Ectodermal cell (in vitro differentiated cells): ENCODE measurements at regions not wholly inside any gene's neighbourhood (a gene's known extent, or its start where the extent isn't known, plus 50 kb on each side); places are given as distances from the start of the nearest gene placed in this dataset.

ENCODE experiments used
- H3K27ac ChIP-seq: 2 replicates; pipeline ENCODE4 v1.7.0; 2013; ENCODE audit warnings: mild to moderate bottlenecking, low read depth, low read length; ENCODE audit not compliant: insufficient read depth, poor library complexity, severe bottlenecking
- H3K27me3 ChIP-seq: 2 replicates; pipeline ENCODE4 v1.7.0; 2013; ENCODE audit warnings: mild to moderate bottlenecking, low read length; ENCODE audit not compliant: insufficient read depth, control insufficient read depth, poor library complexity, severe bottlenecking
- H3K36me3 ChIP-seq: one replicate; pipeline ENCODE4 v1.7.0; 2013; ENCODE audit warnings: low read length; ENCODE audit not compliant: control insufficient read depth, insufficient read depth
- H3K4me1 ChIP-seq: one replicate; pipeline ENCODE4 v1.7.0; 2013; ENCODE audit warnings: low read length; ENCODE audit not compliant: control insufficient read depth, insufficient read depth
- H3K4me3 ChIP-seq: 2 replicates; pipeline ENCODE4 v1.7.0; 2013; ENCODE audit warnings: low read depth, low read length, control low read depth; ENCODE audit not compliant: insufficient read depth
- H3K9me3 ChIP-seq: 2 replicates; pipeline ENCODE4 v1.7.0; 2013; ENCODE audit warnings: mild to moderate bottlenecking, low read length, moderate library complexity; ENCODE audit not compliant: control insufficient read depth
- WGBS, 2 experiments: methylation state at CpG; one replicate each; pipeline ENCODE4 v1.1.7; 2013; ENCODE audit warnings: missing lambda C conversion rate in 2 of 2; 5-methylcytosine and 5-hydroxymethylcytosine counted together

DNA sequence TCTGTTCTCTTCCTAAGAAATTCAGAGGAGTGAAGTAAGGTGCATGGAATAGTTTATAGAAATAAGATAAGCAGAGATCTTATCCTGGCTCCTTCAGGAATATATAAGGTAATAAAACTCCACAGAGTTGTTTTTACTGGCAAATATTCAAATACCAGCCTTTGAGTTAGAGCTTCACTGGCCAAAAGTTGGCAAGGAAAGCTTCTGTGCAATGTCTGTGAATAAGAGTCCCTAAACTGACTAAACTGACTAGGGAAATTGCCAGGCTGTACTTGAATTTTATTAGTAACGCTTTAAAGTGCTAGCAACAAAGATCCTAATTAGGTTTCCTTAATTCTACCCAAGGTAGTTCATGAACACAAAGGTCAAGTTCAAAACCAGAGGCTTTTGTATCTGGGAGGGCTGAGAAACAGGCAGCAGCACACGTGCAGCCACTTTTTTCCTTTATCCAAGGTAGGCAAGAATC, 131.1 kb upstream of the MPDZ start:
- Histone ChIP-seq H3K27me3 (no peaks in the 10 kb centered on the region), H3K4me3 (no peak overlapping the region)
- WGBS, 2 experiments, result 87 to 90% methylated on average over 2 of the region's 2 CpGs

DNA sequence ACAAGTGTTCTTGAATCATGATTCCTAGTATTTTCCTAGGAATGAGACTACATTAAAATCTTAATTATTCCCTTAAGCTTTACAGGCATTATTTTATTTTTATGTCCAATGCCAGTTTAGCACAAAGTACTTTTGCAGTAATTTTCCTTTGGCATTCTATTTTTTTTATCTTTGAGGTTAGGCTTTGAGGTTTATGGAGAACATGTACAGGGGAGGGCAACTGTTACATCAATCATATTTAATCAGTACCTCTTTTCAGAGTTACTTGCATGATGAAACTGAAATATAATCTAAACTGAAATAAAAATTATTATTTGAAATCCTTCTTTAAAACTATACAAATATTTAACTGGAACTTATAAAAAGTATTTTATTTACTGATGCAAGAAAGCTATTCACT, 118.2 kb upstream of the MPDZ start:
- Histone ChIP-seq H3K36me3 (no peaks in the 10 kb centered on the region), H3K27ac (no peak overlapping the region), H3K9me3 (no peaks in the 10 kb centered on the region), H3K4me3 (no peak overlapping the region), H3K4me1 (no peaks in the 10 kb centered on the region), H3K27me3 (no peaks in the 10 kb centered on the region)

More for the DNA sequence above, 131.1 kb upstream of the MPDZ start:
- Histone ChIP-seq H3K9me3 (no peaks in the 10 kb centered on the region), H3K4me1 (no peaks in the 10 kb centered on the region), H3K36me3 (no peaks in the 10 kb centered on the region), H3K27ac (no peak overlapping the region)

DNA sequence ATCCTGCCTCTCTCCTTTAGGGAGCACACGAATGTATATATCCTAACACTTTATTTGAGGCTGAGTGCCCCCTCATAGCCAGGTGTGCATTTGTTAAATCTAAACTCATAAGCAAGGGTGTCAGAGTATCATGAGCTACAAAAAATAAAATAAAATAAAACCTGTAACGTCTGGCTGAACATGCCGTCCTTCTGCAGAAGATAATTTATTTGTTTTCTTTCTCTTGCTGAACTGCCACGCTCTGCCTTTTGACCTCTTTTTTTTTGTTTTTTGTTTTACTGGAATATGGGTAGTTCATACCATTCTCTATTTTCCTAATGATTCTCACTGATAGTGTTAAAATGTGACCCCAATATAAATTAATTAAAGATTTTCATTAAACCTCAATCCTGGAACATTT, 117.7 kb upstream of the MPDZ start:
- no peak overlapping the region for H3K4me3 ChIP-seq
- H3K9me3 ChIP-seq, result no peaks in the 10 kb centered on the region
- no peaks in the 10 kb centered on the region for H3K4me1 ChIP-seq
- H3K36me3 ChIP-seq, result no peaks in the 10 kb centered on the region
- H3K27me3 ChIP-seq, result no peaks in the 10 kb centered on the region
- WGBS, 2 experiments, result 86 to 93% methylated on average over 4 of the region's 4 CpGs
- no peak overlapping the region for H3K27ac ChIP-seq

- Histone ChIP-seq H3K27ac (no peak overlapping the region), H3K4me1 (no peaks in the 10 kb centered on the region), H3K4me3 (no peak overlapping the region), H3K9me3 (no peaks in the 10 kb centered on the region), H3K27me3 (no peaks in the 10 kb centered on the region), H3K36me3 (no peaks in the 10 kb centered on the region)
- 92 to 96% methylated on average over 2 to 4 of the region's 4 CpGs for WGBS, 2 experiments
Observed at GRCh38 chr9:13396418-13396817, 116.9 kb upstream of the MPDZ start.

DNA sequence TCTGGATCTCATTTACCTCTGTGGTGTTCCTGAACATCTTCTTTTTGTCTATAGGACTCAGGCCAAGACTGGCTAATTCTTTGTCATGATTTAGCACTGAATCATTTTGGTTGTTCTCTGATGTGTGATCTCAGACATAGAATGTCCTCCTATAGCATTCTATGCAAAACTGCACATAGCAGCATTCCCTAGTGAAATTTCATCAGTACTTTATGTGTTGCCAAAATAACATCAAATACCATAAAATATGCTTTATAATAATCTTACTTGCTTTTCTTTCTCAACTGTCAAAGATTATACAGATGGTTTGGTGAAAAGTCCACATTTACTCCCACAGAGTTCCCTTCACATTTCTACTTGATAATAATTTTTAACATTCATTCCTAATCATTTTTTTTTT, 115.7 kb upstream of the MPDZ start:
- Histone ChIP-seq H3K9me3 (no peaks in the 10 kb centered on the region), H3K4me1 (no peaks in the 10 kb centered on the region), H3K27me3 (no peaks in the 10 kb centered on the region), H3K36me3 (no peaks in the 10 kb centered on the region), H3K4me3 (no peak overlapping the region), H3K27ac (no peak overlapping the region)

- Histone ChIP-seq H3K4me3 (no peak overlapping the region), H3K4me1 (no peaks in the 10 kb centered on the region), H3K27me3 (no peaks in the 10 kb centered on the region), H3K27ac (no peak overlapping the region), H3K36me3 (no peaks in the 10 kb centered on the region), H3K9me3 (no peaks in the 10 kb centered on the region)
- 75 to 100% methylated on average over 1 of the region's 1 CpG for WGBS, 2 experiments
Observed at GRCh38 chr9:13388157-13388556, 108.7 kb upstream of the MPDZ start.

DNA sequence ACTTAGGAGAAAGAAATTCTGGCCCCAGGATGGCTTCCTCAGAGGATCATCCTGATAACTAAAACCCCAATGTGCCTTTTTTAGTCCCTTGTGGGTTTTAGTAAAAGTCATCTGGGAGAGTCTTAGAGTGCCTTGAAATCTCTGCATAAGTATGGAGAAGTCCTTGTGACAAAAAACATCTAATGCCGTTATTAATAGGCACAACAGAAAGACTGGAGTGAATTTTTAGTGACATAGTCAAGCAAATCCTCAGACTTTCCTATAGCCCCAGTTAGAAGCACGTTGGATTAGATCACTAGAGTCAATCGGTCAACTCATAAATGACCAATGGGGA, 108.2 kb upstream of the MPDZ start:
- H3K27ac ChIP-seq, result no peak overlapping the region
- H3K27me3 ChIP-seq, result no peaks in the 10 kb centered on the region
- WGBS, 2 experiments, result 97% methylated on average over 3 of the region's 3 CpGs
- no peaks in the 10 kb centered on the region for H3K36me3 ChIP-seq
- no peaks in the 10 kb centered on the region for H3K4me1 ChIP-seq
- no peaks in the 10 kb centered on the region for H3K9me3 ChIP-seq
- H3K4me3 ChIP-seq, result no peak overlapping the region

GRCh38 chr9:13386935-13387733, 107.6 kb upstream of the MPDZ start:
- Histone ChIP-seq H3K4me3 (no peak overlapping the region), H3K27me3 (no peaks in the 10 kb centered on the region), H3K27ac (no peak overlapping the region), H3K9me3 (no peaks in the 10 kb centered on the region), H3K36me3 (no peaks in the 10 kb centered on the region), H3K4me1 (no peaks in the 10 kb centered on the region)
- 78 to 94% methylated on average over 3 of the region's 4 CpGs for WGBS, 2 experiments

DNA sequence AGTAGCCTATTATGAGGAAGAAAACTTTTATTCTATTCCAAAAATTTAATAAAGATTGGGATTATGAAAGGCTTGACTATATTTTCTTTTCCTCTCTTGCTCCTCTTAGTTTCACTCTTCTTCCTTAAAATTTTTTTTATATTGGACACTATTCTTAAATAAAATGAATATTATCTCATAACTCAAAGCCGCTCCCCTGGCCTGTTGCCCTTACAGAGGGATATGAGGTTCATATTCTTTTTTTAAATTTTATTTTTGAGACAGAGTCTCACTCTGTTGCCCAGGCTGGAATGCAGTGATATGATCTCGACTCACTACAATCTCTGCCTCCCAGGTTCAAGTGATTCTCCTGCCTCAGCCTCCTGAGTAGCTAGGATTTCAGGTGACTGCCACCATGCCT, 106.8 kb upstream of the MPDZ start:
- Histone ChIP-seq H3K9me3 (no peaks in the 10 kb centered on the region), H3K27me3 (no peaks in the 10 kb centered on the region), H3K27ac (no peak overlapping the region), H3K4me1 (no peaks in the 10 kb centered on the region), H3K4me3 (no peak overlapping the region), H3K36me3 (no peaks in the 10 kb centered on the region)
- WGBS, 2 experiments, result 94 to 97% methylated on average over 1 to 2 of the region's 2 CpGs

DNA sequence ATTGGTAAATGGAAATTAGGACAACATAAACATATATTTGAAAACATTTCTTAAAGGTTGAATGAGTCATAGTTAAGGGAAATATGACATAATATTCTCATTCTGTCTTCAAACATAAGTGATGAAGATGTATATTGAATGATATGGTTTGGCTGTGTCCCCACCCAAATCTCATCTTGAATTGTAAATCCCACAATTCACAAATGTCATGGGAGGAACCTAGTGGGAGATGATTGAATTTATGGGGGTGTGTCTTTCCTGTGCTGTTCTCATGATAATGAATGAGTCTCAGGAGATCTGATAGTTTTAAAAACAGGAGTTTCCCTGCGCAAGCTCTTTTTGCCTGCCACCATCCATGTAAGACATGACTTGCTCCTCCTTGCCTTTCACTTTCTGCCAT, 104.4 kb upstream of the MPDZ start:
- H3K27me3 ChIP-seq, result no peaks in the 10 kb centered on the region
- H3K36me3 ChIP-seq, result no peaks in the 10 kb centered on the region
- H3K9me3 ChIP-seq, result no peaks in the 10 kb centered on the region
- no peak overlapping the region for H3K4me3 ChIP-seq
- no peaks in the 10 kb centered on the region for H3K4me1 ChIP-seq
- 87 to 96% methylated on average over 1 of the region's 1 CpG for WGBS, 2 experiments
- no peak overlapping the region for H3K27ac ChIP-seq

DNA sequence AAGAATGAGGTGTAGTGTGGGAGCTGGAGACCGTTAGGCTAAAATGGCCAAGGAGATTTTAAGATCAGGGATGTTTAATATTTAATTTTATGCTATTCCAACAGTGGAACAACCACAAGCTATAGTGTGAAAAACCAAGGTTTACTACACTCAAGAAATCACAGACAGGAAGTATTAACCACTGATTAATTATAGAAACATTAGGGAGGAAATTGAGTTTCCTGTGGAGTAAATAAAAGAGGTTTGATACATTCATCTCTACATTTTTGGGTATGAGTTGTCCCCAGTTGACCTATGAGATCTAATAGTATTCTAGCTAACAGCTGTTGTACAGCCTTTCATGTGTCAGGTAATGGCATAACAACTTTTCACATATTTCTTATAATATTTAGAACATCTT, 103.7 kb upstream of the MPDZ start:
- no peaks in the 10 kb centered on the region for H3K4me1 ChIP-seq
- no peaks in the 10 kb centered on the region for H3K9me3 ChIP-seq
- H3K4me3 ChIP-seq, result no peak overlapping the region
- H3K27ac ChIP-seq, result no peak overlapping the region
- 92 to 100% methylated on average over 1 of the region's 1 CpG for WGBS, 2 experiments
- H3K27me3 ChIP-seq, result no peaks in the 10 kb centered on the region
- H3K36me3 ChIP-seq, result no peaks in the 10 kb centered on the region
